H1 (cell line): ENCODE measurements at regions not wholly inside any gene's neighbourhood (a gene's known extent, or its start where the extent isn't known, plus 50 kb on each side); places are given as distances from the start of the nearest gene placed in this dataset.

Source experiments
- CTCF ChIA-PET: fragments of 300-600 bp; sonication (Branson Sonifier 250); formaldehyde crosslinking; loops from one replicate; lab custom pipeline; 2021; ENCODE audit not compliant: partially characterized antibody; lab: Charles Lee
- POLR2A ChIA-PET: fragments of 300-600 bp; sonication (Branson Sonifier 250); formaldehyde crosslinking; loops from one replicate; lab custom pipeline; 2021; ENCODE audit warnings: inconsistent platforms; ENCODE audit not compliant: partially characterized antibody; lab: Charles Lee
- DNase-seq, 2 experiments: peaks; one replicate each; pipeline versions ENCODE4 v3.0.0 to v3.0.0-alpha.2; 2010 to 2022; ENCODE audit warnings: low spot score in 2 of 2, low read depth in 1 of 2, mixed read lengths in 1 of 2
- FAIRE-seq: peaks from 2 replicates; lab custom pipeline; 2011; peaks lifted over from hg19 to GRCh38; lab: Jason Lieb, UNC
- H2AFZ ChIP-seq: 2 replicates; pipeline ENCODE4 v1.8.1; 2012; ENCODE audit warnings: low read length, inconsistent platforms
- H2AK5ac ChIP-seq: 2 replicates; pipeline ENCODE4 v1.6.1; 2013; ENCODE audit warnings: low read depth, low read length
- H2BK120ac ChIP-seq: replicated peaks from 2 replicates; pipeline ENCODE3; 2013; ENCODE audit warnings: low read depth, low read length, inconsistent platforms
- H2BK12ac ChIP-seq: 2 replicates; pipeline ENCODE4 v1.6.1; 2013; ENCODE audit warnings: low read depth, low read length
- H2BK15ac ChIP-seq: 2 replicates; pipeline ENCODE4 v1.6.1; 2013; ENCODE audit warnings: low read length
- H2BK20ac ChIP-seq: 2 replicates; pipeline ENCODE4 v1.6.1; 2013; ENCODE audit warnings: low read length
- H2BK5ac ChIP-seq: 2 replicates; pipeline ENCODE4 v1.6.1; 2013; ENCODE audit warnings: low read depth, low read length
- H3K14ac ChIP-seq: 2 replicates; pipeline ENCODE4 v1.6.1; 2013; ENCODE audit warnings: inconsistent platforms; ENCODE audit not compliant: insufficient read length
- H3K18ac ChIP-seq: 2 replicates; pipeline ENCODE4 v1.6.1; 2013; ENCODE audit warnings: low read length; ENCODE audit errors: extremely low read depth
- H3K23ac ChIP-seq: 2 replicates; pipeline ENCODE4 v1.6.1; 2013; ENCODE audit warnings: inconsistent platforms; ENCODE audit not compliant: insufficient read length
- H3K23me2 ChIP-seq: 2 replicates; pipeline ENCODE4 v1.6.1; 2013; ENCODE audit warnings: low read depth, low read length
- H3K27ac ChIP-seq: 2 replicates; pipeline ENCODE4 v1.6.1; 2011; ENCODE audit warnings: low read depth, low read length, inconsistent platforms
- H3K27me3 ChIP-seq, 4 experiments: replicated peaks in 1 of 4; 1 replicate in 1 of 4; 2 replicates in 3 of 4; pipeline versions ENCODE4 v1.6.1 to v1.8.1; 2011 to 2013; ENCODE audit warnings: low read length in 3 of 4, mild to moderate bottlenecking in 3 of 4, inconsistent platforms in 2 of 4, mixed read lengths in 2 of 4, moderate library complexity in 1 of 4; ENCODE audit not compliant: control insufficient read depth in 3 of 4, insufficient read depth in 3 of 4; ENCODE audit errors: extremely low read depth in 1 of 4
- H3K36me3 ChIP-seq, 4 experiments: 2 replicates each; pipeline versions ENCODE4 v1.6.1 to v1.8.1; 2011 to 2013; ENCODE audit warnings: mild to moderate bottlenecking in 4 of 4, low read length in 3 of 4, moderate library complexity in 2 of 4, control low read depth in 1 of 4, inconsistent platforms in 1 of 4; ENCODE audit not compliant: insufficient read depth in 4 of 4, control insufficient read depth in 2 of 4
- H3K4ac ChIP-seq: replicated peaks from 2 replicates; pipeline ENCODE3; 2013; ENCODE audit warnings: low read length, low read depth, mixed read lengths, inconsistent platforms; ENCODE audit not compliant: insufficient read length
- H3K4me1 ChIP-seq, 4 experiments: replicated peaks in 1 of 4; 1 replicate in 1 of 4; 2 replicates in 3 of 4; pipeline versions ENCODE4 v1.6.1 to v1.8.1; 2011 to 2013; ENCODE audit warnings: low read length in 3 of 4, inconsistent platforms in 2 of 4, mixed read lengths in 1 of 4; ENCODE audit not compliant: insufficient read depth in 4 of 4, control insufficient read depth in 3 of 4
- H3K4me2 ChIP-seq, 2 experiments: 2 replicates each; pipeline versions ENCODE4 v1.6.1 to v1.8.1; 2011 to 2013; ENCODE audit warnings: low read depth in 2 of 2, low read length in 2 of 2, control low read depth in 1 of 2, inconsistent platforms in 1 of 2, mild to moderate bottlenecking in 1 of 2; ENCODE audit not compliant: insufficient read depth in 1 of 2
- H3K4me3 ChIP-seq, 4 experiments: fragments of 200-600, 300-600 bp in 1 of 4; sonication (generic), shearing (Covaris generic), sonication (Bioruptor Twin) in 1 of 4; 2 replicates each; pipeline versions ENCODE4 v1.5.1 to v1.8.1; 2011 to 2016; ENCODE audit warnings: low read length in 4 of 4, low read depth in 3 of 4, control low read depth in 2 of 4, inconsistent platforms in 2 of 4, mild to moderate bottlenecking in 2 of 4, mixed read lengths in 1 of 4, moderate library complexity in 1 of 4; ENCODE audit not compliant: insufficient read depth in 2 of 4; ENCODE audit errors: extremely low read depth in 1 of 4
- H3K56ac ChIP-seq: replicated peaks from 2 replicates; pipeline ENCODE3; 2013; ENCODE audit warnings: low read depth, mild to moderate bottlenecking, mixed read lengths, low read length, inconsistent platforms; ENCODE audit not compliant: insufficient read length
- H3K79me1 ChIP-seq: 2 replicates; pipeline ENCODE4 v1.6.1; 2013; ENCODE audit warnings: low read depth, low read length, control low read depth
- H3K79me2 ChIP-seq, 2 experiments: 2 replicates each; pipeline versions ENCODE4 v1.6.1 to v1.8.1; 2012 to 2013; ENCODE audit warnings: low read length in 2 of 2, mild to moderate bottlenecking in 2 of 2, inconsistent platforms in 1 of 2; ENCODE audit not compliant: insufficient read depth in 2 of 2, control insufficient read depth in 1 of 2
- H3K9ac ChIP-seq, 4 experiments: replicated peaks in 1 of 4; 1 replicate in 1 of 4; 2 replicates in 3 of 4; pipeline versions ENCODE4 v1.6.1 to v1.8.1; 2011 to 2013; ENCODE audit warnings: low read depth in 3 of 4, low read length in 3 of 4, control low read depth in 2 of 4, mild to moderate bottlenecking in 2 of 4, moderate library complexity in 2 of 4, inconsistent platforms in 1 of 4; ENCODE audit errors: extremely low read depth in 1 of 4
- H3K9me3 ChIP-seq, 2 experiments: 2 replicates each; pipeline versions ENCODE4 v1.6.1 to v1.8.1; 2012 to 2013; ENCODE audit warnings: mild to moderate bottlenecking in 2 of 2, moderate library complexity in 2 of 2, control low read depth in 1 of 2, inconsistent platforms in 1 of 2, low read depth in 1 of 2, low read length in 1 of 2, mixed read lengths in 1 of 2; ENCODE audit not compliant: insufficient read depth in 2 of 2
- H4K20me1 ChIP-seq, 2 experiments: replicated peaks in 1 of 2; 2 replicates each; pipeline versions ENCODE3 to v1.8.1; 2011 to 2013; ENCODE audit warnings: inconsistent platforms in 2 of 2, low read length in 2 of 2, mild to moderate bottlenecking in 1 of 2; ENCODE audit not compliant: insufficient read depth in 2 of 2, control insufficient read depth in 1 of 2
- H4K5ac ChIP-seq: 2 replicates; pipeline ENCODE4 v1.6.1; 2013; ENCODE audit warnings: low read length, low read depth, mixed read lengths, inconsistent platforms; ENCODE audit not compliant: insufficient read length
- H4K8ac ChIP-seq: 2 replicates; pipeline ENCODE4 v1.8.0; 2013; ENCODE audit warnings: mild to moderate bottlenecking, moderate library complexity, low read length, inconsistent platforms; ENCODE audit not compliant: insufficient read depth; ENCODE audit errors: extremely low read depth
- H4K91ac ChIP-seq: replicated peaks from 2 replicates; pipeline ENCODE3; 2013; ENCODE audit warnings: low read length, mixed read lengths, inconsistent platforms; ENCODE audit not compliant: insufficient read length
- ASH2L ChIP-seq: fragments of 200-600, 300-600 bp; sonication (generic); IDR thresholded peaks from one replicate; pipeline ENCODE4 v1.7.1; 2017; ENCODE audit warnings: low read length
- CTCF ChIP-seq, 3 experiments: IDR thresholded peaks; 1 replicate in 2 of 3; 2 replicates in 1 of 3; pipeline versions ENCODE4 v1.5.1 to v1.6.1; 2011; ENCODE audit warnings: low read length in 3 of 3, mild to moderate bottlenecking in 3 of 3, inconsistent platforms in 2 of 3, low read depth in 1 of 3, moderate library complexity in 1 of 3; ENCODE audit not compliant: insufficient read depth in 1 of 3; ENCODE audit errors: control extremely low read depth in 1 of 3
- EGR1 ChIP-seq: IDR thresholded peaks from 2 replicates; pipeline ENCODE4 v1.6.1; 2011; ENCODE audit warnings: low read depth, low read length, borderline replicate concordance
- GABPA ChIP-seq: IDR thresholded peaks from 2 replicates; pipeline ENCODE4 v1.6.1; 2011; ENCODE audit warnings: mild to moderate bottlenecking, low read length, moderate library complexity, borderline replicate concordance; ENCODE audit not compliant: insufficient read depth
- HDAC6 ChIP-seq: IDR thresholded peaks from one replicate; pipeline ENCODE4 v1.7.1; 2012; ENCODE audit warnings: low read depth, mild to moderate bottlenecking, inconsistent platforms, low read length, moderate library complexity
- KDM4A ChIP-seq: IDR thresholded peaks from one replicate; pipeline ENCODE4 v1.7.1; 2012; ENCODE audit warnings: low read depth, mild to moderate bottlenecking, moderate library complexity, low read length, inconsistent platforms; ENCODE audit not compliant: severe bottlenecking
- RBBP5 ChIP-seq: IDR thresholded peaks from 2 replicates; pipeline ENCODE4 v1.7.1; 2012; ENCODE audit warnings: low read depth, mild to moderate bottlenecking, inconsistent platforms, low read length, moderate library complexity, borderline replicate concordance
- RNF2 ChIP-seq: fragments of 200-900, 300-1000 bp; sonication (generic); IDR thresholded peaks from 2 replicates; pipeline ENCODE4 v1.7.1; 2016; ENCODE audit warnings: borderline replicate concordance, low read depth, mild to moderate bottlenecking, antibody characterized with exemption, low read length; ENCODE audit not compliant: poor library complexity, severe bottlenecking; ENCODE audit errors: missing control alignments
- SIX5 ChIP-seq: IDR thresholded peaks from 2 replicates; pipeline ENCODE4 v1.6.1; 2011; ENCODE audit warnings: mild to moderate bottlenecking, low read depth, low read length
- SP1 ChIP-seq: IDR thresholded peaks from 2 replicates; pipeline ENCODE4 v1.6.1; 2011; ENCODE audit warnings: low read depth, low read length
- SUZ12 ChIP-seq: fragments of 200-600 bp; sonication (generic); IDR thresholded peaks from 2 replicates; pipeline ENCODE4 v1.6.1; 2012; ENCODE audit warnings: mild to moderate bottlenecking, inconsistent platforms, low read length, moderate library complexity, mixed read lengths
- TEAD4 ChIP-seq: IDR thresholded peaks from 2 replicates; pipeline ENCODE4 v1.6.1; 2012; ENCODE audit warnings: low read depth, low read length, inconsistent platforms, mixed read lengths
- WGBS, 2 experiments: shearing (Covaris generic) in 1 of 2; methylation state at CpG; one replicate each; pipeline versions ENCODE4 v1.1.6 to v1.1.7; 2013 to 2015; ENCODE audit warnings: low lambda C conversion rate in 2 of 2, mixed read lengths in 2 of 2, inconsistent platforms in 1 of 2, low coverage in 1 of 2, missing lambda C conversion rate in 1 of 2; ENCODE audit not compliant: insufficient replicate concordance in 2 of 2, insufficient coverage in 1 of 2, insufficient read length in 1 of 2; ENCODE audit errors: extremely low coverage in 1 of 2, missing lambda C conversion rate in 1 of 2; 5-methylcytosine and 5-hydroxymethylcytosine counted together

- H2BK12ac ChIP-seq, result no peak overlapping the region
- no peak overlapping the region for H2AK5ac ChIP-seq
- H3K9ac ChIP-seq, result no peak overlapping the region
- H4K8ac ChIP-seq, result no peak overlapping the region
- no peak overlapping the region for H4K5ac ChIP-seq
- H2BK5ac ChIP-seq, result no peak overlapping the region
- no peak overlapping the region for H3K4me3 ChIP-seq
- H3K18ac ChIP-seq, result no peak overlapping the region
- no peak overlapping the region for H3K14ac ChIP-seq
- no peak overlapping the region for H3K27ac ChIP-seq
- DNase-seq (no peak), FAIRE-seq (no peak)
- no peak overlapping the region for H2BK120ac ChIP-seq
- H3K79me1 ChIP-seq, result no peaks in the 10 kb centered on the region
- H3K9me3 ChIP-seq, result no peaks in the 10 kb centered on the region
- H3K4me1 ChIP-seq, result no peaks in the 10 kb centered on the region
- POLR2A ChIA-PET, result no interaction called here
- H2AFZ ChIP-seq, result no peak overlapping the region
- WGBS, 2 experiments, result 90% methylated on average over 3 of the region's 3 CpGs; no CpG with 5 or more reads in 1 of the 2 experiments
- H2BK15ac ChIP-seq, result no peak overlapping the region
- no peaks in the 10 kb centered on the region for H3K36me3 ChIP-seq
- H3K23ac ChIP-seq, result no peak overlapping the region
- H3K27me3 ChIP-seq, result no peaks in the 10 kb centered on the region
- no peak overlapping the region for H3K56ac ChIP-seq
- H3K4ac ChIP-seq, result no peak overlapping the region
- H3K23me2 ChIP-seq, result no peaks in the 10 kb centered on the region
- H3K4me2 ChIP-seq, result no peak overlapping the region
- H2BK20ac ChIP-seq, result no peak overlapping the region
- no peaks in the 10 kb centered on the region for H3K79me2 ChIP-seq
- CTCF ChIA-PET, result interaction anchor here (0.6 to 1.3 kb wide), 4 partner anchors 13 to 534 kb away, joined by 3 to 7 read pairs (median 4); no protein-coding TSS in a partner anchor
- H4K20me1 ChIP-seq, result no peaks in the 10 kb centered on the region
- no peak overlapping the region for H4K91ac ChIP-seq
- TF ChIP-seq RBBP5 (no peak), TEAD4 (no peak), ASH2L (no peak), HDAC6 (no peak), SUZ12 (no peak), KDM4A (no peak), SP1 (no peak), RNF2 (no peak), CTCF (IDR thresholded peaks at IDR 0.05; ENCODE audit: control extremely low read depth in 1 of 3, insufficient read depth in 1 of 3, low read depth in 1 of 3, low read length in 3 of 3) (no peak), EGR1 (no peak), SIX5 (no peak), GABPA (no peak)
Measured at GRCh38 chr7:17546189-17546588, 247.7 kb downstream of the AHR start.
